HG03175 (cell line): ENCODE measurements at regions not wholly inside any gene's neighbourhood (a gene's known extent, or its start where the extent isn't known, plus 50 kb on each side); places are given as distances from the start of the nearest gene placed in this dataset.
"Not testable (repeated sequence)": the region's sequence is repeated elsewhere in the genome, so short reads cannot be mapped to it uniquely, and the experiment has no call there.

Experiments
- ATAC-seq: cut with Tn5 transposase; IDR thresholded peaks from one replicate; pipeline ENCODE4 v1.9.1; 2021; ENCODE audit warnings: mild to moderate bottlenecking, moderate library complexity; ENCODE audit not compliant: unreplicated experiment

DNA sequence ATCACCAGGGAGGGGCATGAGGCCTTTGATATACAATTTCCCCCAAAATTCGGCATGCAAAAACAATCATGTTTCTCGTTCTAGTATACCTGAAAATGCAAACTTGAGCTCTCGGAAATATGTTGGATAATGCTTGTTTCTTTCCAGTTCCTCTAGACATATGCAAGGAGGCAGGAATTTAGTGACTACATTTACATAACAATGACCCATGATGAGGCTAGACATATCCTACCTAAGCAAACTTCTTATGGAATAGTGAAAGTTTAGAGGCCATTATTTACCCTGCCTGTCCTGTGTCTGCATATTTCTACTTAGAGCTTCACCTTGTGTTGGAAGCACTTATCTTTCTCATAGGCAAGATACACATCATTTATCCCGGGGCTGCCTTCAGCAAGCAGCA, 514.6 kb downstream of the KCNJ2 start:
- ATAC-seq, result no peak

DNA sequence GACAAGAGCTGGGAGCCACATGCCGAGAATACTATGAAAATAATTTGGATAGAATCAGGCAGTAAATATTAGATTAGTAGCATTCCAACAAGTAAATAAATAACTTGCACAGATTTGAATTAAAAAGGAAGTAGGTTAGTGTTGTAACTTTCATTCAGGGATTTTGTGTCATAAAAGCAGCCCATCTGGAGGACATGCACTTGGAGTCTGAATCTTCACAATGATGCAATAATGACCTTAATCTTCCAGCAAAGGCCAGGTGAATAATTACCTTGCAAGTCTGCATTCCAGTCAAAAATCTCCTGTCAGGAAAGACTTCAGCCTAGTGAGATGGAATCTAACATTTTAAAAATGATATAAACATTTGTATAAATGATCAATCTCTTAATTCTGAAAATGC, 518.1 kb downstream of the KCNJ2 start:
- ATAC-seq, result no peak

DNA sequence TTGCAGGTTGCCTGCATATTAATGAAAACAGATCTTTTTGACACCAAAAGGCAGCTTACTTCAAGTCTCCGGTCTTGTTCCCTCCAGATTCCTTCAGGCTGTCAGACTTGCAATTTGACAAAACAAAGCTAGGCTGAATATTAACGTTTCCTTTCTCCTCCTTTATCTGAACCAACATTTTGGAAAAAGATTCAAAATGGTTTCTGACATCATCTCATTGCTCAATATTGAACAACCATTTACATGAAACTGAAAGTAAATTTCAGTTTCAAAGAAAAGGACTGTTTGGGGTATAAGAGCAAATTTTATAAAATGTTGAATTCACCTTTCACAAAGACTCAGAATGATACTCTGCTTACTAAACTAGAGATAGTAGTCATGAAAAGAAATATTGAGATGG, 521.8 kb downstream of the KCNJ2 start:
- no peak for ATAC-seq

DNA sequence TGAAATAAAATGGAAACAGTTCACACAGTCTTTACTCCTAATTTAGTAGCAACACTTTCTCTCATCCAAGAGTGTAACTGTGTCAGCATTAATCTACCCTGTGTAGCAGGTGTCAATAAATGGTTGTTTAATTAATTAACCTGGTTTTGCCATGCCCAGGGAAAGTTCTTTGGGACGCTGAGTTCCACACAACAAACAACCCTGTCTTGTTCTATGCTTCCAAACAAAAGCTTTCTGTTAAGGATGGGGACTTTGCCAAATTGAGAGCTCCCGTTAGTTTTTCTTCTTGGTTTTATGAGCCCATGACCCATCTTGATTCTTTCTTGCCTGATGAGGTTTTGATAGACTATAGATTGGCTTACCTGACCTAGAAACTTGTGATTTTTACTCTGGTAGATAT, 530.1 kb downstream of the KCNJ2 start:
- ATAC-seq, result no peak

DNA sequence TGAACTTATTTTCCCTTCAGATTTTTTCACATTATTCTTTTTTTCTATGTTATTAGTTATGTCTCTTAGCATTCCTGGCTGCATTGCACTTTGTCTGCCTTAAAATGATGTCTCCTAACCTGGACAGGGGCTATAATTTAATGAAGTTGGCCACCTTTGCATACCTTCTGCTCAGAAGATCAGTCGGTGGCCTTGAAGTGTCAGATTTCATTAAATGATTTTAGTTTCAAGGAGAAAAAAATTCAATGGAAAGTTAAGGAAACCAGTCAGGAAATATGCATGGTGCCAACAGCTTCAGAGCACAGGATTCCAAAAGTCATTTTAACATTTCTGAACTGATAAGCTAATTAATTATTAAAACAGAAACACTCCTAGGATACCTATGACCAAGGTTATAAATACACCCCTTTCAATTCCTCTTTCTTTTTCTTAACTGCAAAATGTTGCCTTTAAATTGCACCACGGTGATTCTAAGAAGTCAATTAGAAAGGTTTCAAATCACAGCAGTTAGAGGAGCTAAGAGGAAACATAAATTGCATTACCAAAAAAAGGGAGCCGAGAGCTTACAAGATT, 533.4 kb downstream of the KCNJ2 start:
- ATAC-seq, result no peak

DNA sequence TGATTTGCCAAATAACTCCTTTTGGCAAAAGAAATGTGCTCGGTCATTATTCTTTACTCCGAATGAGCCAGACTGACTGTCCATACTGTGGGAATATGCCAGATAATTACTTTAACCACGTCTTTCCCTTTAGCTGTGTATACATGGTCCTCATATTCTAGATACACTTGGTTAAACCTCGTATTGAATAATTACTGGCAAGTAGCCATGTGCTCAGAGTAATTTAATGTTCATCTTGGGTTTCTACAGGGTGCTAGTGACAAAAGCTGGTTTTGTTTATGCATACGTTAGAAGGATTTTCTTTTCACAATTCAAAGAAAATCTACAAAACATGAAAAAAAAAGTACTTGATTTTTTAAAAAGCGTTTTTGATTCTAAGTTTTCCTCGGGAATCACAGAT, 540.3 kb downstream of the KCNJ2 start:
- ATAC-seq, result no peak

DNA sequence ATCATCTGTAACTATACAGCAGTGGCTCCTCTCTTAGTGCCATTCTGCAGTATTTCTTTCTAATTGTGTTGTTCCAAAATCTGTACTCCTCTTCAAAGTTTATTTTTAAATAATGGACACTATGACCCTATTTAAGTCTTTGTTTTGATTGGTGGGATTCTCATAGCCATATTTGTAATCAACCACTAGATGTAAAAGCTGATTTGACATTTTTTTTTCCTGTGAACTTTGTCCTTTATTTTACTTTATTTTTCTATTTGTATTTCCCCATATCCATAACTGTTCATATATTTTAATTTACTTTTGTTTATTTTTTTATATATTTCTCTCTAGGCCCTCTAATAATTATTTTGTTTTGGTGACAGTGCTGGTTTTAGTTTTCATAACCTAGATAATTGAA, 544.4 kb downstream of the KCNJ2 start:
- no peak for ATAC-seq

DNA sequence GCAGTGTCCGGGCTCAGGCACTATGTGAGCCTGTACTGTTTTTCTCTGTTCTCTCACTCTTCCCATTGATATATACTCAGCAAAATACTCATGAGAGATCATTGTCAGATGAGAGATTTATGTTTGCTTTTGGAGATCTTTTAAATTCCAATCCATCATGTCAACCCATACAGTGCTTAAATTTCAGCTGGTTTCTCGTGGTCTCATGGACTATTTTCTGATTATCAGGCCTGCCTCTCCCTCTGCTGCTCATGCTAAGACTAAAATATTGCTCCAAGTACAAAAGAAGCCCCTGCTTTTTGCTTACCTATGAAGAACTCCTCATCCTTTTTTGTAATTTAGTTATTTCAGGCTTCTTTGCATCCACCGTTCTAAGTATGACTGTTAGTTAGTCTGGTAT, 547.2 kb downstream of the KCNJ2 start:
- ATAC-seq, result no peak

DNA sequence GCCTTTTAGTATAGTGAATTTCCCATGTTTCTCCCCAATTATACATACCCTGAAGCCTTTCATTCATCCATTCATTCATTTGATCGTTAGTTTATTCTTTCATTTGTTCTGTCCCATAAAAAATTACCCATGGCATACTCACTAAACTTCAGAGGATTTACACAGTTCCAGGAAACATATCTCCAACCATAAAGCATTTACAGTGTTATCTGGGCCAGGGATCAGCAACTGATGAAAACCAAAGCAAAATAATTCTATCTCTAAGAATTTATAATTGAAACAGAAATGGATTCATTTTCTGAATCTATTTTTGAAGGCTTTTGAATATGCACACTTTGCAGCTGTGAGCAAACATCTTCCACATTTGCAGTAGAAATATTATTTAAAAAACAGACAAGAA, 547.7 kb downstream of the KCNJ2 start:
- ATAC-seq, result no peak

DNA sequence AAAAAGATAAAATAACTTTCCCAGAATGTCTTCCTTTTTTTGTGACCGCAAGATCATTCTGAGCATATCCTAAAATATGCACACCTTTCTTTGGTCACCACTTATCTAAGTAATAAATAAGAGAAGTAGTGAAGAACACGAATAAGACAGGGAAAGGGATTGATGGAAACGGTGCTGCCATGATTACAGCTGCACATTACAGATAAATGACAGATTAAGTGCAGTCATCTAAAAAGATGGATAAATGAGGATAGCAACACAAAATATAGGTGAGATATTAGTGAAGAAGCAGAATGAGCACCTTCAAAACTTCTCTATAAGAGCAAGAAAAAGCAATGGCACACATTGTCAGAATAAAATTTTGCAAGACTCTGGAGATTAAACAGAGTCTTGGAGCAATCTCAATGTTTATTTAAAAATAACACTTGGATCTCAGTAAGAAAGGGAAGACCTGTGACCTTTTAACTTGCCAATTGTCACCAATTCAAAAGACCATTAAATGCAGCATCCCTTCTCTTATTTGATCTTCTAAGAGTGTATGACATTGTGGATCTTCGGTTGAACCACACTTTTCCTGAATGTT, 567.1 kb downstream of the KCNJ2 start:
- ATAC-seq, result no peak

DNA sequence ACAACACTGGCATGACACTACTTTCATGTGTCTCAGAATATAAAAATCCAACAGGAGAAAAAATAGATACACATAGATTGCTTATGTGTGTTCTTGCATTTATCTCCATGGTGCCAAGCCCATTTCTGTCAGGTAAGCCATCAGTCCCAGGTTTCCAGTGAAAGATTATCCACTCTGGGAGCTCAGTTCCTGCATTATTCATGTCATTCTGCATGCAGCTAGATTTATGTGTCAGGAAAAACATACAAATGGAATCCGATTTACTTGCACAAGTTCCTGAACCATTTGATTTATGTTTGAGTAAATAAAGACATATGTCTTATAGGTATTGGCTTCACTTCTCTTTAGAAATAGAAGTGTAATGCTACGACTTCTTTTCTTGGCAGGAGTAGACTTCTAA, 569.7 kb downstream of the KCNJ2 start:
- no peak for ATAC-seq

DNA sequence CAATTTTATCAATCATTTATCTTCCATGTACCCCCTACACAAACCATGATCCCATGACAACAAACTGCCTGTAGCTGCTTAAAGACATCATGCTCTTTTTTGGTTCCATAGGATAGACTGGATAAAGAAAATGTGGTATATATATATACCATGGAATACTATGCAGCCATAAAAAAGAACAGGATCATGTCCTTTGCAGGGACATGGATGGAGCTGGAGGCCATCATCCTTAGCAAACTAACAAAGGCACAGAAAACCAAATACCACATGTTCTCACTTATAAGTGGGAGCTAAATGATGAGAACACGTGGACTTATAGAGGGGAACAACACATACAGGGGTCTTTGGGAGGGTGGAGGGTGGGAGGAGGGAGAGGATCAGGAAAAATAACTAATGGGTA, 577.2 kb downstream of the KCNJ2 start:
- ATAC-seq, result not testable (repeated sequence)

DNA sequence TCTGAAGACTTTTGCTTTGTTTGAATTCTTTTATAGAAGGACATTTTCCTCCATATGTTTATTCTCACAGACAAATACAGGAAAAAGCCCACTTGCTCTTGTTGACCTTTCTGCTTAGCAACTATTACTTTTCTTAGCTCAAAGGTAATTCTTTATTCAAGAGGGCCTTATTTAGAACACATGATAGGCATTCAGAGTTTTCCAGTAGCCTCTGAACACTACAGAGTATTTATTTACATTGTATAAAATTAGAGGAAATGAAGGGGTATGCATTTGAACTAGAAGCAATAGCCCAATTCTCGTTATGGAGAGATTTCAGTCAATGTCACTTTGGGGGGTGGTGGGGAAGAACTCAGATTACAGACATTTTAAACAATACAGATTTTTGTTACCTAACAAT, 581.7 kb downstream of the KCNJ2 start:
- ATAC-seq, result no peak

DNA sequence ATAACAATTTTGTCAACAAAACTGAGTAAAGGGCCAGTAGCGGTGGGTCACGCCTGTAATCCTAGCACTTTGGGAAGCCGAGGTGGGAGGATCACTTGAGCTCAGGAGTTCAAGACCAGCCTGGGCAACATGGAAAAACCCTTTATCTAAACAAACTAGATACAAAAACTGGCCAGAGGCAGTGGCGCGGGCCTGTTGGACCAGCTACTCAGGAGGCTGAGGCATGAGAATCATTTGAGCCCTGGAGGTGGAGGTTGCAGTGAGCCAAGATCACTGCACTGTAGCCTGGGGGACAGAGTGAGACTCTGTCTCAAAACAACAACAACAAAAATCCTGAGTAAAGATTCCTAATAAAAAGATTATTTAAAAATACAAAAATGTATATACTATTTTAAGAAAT, 583.1 kb downstream of the KCNJ2 start:
- not testable (repeated sequence) for ATAC-seq

DNA sequence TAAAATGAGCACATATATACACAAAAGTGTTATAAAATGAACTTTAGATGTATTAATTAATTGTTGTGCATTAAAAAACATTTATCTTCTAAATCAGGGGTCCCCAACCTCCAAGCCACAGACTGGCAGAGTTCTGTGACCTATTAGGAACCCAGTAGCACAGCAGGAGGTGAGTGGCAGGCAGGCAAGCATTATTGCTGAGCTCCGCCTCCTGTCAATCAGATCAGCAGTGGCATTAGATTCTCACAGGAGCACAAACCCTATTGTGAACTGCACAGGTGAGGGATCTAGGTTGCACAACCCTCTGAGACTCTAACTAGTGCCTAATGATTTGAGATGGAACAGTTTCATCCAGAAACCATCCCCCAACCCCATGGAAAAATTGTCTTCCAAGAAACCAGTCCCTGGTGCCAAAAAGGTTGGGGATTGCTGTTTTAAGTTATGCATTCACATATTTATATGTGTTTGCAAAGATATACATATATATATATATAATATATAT, 583.7 kb downstream of the KCNJ2 start:
- ATAC-seq, result no peak

DNA sequence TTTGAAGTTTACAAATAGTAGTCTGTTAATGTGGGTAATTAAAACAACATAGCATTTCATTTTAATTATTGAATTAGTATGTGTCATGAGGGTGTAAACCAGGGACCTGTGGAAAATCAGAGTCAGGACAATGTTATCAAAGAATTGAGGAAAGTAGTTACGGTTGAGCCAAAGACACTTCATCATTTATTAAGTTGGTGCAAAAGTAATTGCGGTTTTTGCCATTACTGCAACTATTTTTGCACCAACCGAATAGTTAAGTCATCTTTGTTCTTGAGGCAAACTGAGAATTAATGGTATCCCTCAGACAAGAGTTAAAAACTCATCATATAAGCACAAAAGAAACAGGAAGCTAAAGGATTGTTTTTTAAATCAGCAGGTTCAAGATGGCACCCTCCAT, 593.7 kb downstream of the KCNJ2 start:
- no peak for ATAC-seq

DNA sequence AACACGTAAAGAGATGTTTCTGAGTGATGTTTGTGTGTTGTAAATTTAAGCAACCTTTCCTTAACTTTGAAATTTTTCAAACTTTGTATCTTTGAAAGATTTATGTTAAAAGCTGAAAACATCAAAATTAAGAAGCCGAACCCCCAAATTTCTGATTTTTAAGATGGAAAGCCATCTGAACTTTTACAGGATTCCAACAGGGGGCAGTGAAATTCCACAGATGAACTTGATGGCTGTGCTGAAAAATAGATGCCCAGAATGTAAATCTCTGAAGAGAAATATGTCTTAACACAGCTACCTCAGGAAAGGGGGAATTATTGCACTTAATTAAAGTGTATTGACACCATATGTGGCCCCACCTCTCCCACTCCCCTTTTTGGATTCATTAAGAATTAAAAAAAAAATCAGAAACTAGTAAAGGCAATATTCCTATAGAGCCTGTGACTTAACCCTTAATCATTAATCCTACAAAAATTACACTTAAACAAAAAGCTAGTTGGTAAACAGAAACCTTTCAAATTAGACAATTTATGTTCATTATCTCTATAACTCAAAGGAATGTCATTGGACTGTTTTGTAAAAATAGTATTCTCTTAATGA, 597.9 kb downstream of the KCNJ2 start:
- ATAC-seq, result no peak

DNA sequence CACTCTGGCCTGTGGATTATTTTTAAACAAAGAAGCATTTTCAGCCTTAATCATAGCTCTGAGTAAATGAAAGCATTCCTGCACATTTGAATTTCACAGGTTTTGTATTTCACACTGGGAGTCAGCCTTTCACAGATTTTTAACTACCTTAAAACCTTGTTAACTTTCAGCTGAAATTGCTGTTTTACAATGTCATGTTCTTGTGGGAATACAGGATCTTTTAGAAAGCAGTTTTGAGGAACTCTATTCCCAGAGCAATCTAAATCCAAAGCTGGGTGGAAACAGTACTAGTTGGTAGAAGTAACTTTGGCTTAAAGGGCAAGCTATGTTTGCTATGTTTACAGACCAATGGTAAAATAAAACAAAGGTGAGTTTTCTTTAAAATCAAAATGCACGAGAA, 600.6 kb downstream of the KCNJ2 start:
- ATAC-seq, result no peak

DNA sequence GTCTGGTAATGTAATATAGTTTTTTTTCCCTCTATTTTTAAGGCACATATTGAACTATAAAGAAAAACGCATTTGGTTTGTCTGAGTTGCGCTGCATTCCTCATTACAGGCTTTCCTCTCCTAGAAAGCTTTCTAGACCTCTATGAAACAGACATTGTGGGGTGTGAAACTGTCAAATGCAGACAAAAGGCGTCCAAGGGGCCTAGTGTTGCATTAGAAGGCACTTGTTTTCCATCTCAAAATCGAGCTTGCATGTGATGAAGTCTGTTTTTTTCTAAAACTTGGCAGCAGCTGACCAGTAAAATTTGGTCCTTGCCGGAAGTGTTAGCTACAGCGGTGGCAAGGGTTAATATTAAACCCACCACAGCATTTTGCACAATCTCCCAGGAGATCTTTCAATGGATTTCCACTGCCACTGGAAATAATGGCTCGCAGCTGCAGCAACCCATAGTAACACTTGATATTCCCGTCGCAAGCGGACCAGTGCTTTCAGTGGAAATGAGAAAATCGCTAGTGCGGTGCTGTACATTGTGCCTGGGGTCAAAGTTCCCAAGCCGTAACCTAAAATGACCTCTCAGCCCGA, 602.6 kb downstream of the KCNJ2 start:
- ATAC-seq, result no peak

DNA sequence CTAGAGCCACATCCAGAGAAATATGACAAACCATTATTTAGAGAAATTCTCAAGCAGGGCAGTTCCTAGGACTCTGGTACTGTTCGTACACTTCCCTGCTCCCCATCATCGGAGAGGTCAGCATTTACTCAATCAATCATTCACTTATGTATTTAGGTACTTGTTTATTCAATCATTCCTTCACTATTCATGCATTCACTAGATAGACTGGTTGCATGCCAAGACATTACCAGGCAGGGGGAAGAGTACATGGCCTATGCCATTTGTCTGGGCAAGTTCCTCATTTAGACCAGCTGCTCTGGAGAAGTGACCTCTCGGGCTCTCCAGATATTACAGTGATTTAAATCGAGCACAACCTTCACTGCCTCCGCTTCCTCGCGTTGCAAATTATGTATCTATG, 603.4 kb downstream of the KCNJ2 start:
- ATAC-seq, result no peak

DNA sequence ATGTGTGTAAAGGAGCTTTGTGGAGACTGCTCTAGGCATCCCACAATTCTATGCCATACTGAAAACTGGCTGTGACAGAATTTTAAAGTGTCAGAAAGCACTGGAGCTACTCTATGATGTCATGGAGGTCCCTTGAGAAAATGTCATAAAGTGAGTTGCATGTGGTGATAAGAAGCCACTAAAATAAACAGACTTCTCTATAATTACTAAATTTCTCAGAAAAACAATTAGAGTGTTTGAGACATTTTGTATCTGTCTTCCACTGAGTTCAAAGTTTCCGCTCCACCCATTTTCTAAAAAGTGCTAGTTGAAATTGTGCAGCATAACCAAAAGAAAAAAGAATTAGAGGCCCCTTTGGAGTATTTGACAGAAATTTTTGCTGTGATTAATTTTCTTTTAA, 603.9 kb downstream of the KCNJ2 start:
- ATAC-seq, result no peak

DNA sequence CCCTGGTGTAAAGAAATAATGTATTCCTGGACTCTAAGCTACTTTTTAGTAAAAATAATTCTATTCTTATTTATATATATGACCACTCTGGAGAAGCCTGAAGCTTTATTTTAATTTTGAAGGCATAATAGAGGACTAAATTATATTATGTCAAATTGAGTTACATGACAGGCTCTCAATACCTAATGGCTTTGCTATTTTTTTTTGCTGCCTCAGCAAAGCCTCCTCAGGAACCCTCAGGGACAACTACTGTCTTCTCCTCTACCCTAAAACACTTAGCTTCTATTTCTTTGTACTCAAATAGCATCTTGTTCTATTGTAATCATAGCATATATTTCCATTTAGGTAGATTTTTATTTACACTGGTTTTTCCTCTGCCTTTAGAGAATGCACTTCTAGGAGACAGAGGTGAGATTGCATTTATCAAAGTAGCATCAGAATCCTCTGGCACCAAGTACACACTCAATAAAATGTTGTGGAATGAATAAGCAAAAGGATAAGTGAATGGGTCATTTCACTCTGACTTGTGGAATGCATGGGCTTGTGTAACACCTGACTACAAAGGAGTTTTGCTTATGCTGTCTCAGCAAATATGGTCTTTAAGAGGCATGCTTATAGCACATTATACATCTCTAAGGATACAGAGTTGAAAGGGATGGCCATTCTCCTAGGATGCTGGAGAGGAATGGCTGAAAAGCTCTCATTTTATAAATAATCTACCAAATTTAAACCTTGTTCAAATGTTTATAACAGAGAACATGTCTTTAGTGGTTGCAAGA, 605.2 kb downstream of the KCNJ2 start:
- ATAC-seq, result no peak
